ENCODE measurements at regions not wholly inside any gene's neighbourhood (a gene's known extent, or its start where the extent isn't known, plus 50 kb on each side); places are given as distances from the start of the nearest gene placed in this dataset.
"Not testable (repeated sequence)": the region's sequence is repeated elsewhere in the genome, so short reads cannot be mapped to it uniquely, and the experiment has no call there.

- no peaks in the 10 kb centered on the region for H3K27me3 Mint-ChIP-seq
- H3K4me3 Mint-ChIP-seq = no peak overlapping the region
- no peaks in the 10 kb centered on the region for H3K4me1 Mint-ChIP-seq (ENCODE audit: unreplicated experiment)
- DNase-seq (ENCODE audit: extremely low spot score, unreplicated experiment) = no peak
- H3K9me3 Mint-ChIP-seq = no peaks in the 10 kb centered on the region
- H3K27ac Mint-ChIP-seq = no peak overlapping the region
- TF ChIP-seq CTCF (conservative IDR thresholded peaks at IDR 0.05) = no peak
- no peaks in the 10 kb centered on the region for H3K36me3 Mint-ChIP-seq
These were observed 78.1 kb upstream of the EGFR start for GRCh38 chr7:54940748-54941147.

GRCh38 chr7:54944179-54944578, 74.6 kb upstream of the EGFR start:
- Mint-ChIP-seq H3K4me3 (no peak overlapping the region), H3K9me3 (no peaks in the 10 kb centered on the region), H3K27me3 (no peaks in the 10 kb centered on the region), H3K4me1 (ENCODE audit: unreplicated experiment) (peaks cover 3% of the 10 kb centered on the region), H3K36me3 (no peaks in the 10 kb centered on the region), H3K27ac (peak overlapping the region; percentile 7)
- no peak for DNase-seq (ENCODE audit: extremely low spot score, unreplicated experiment)
- TF ChIP-seq CTCF (conservative IDR thresholded peaks at IDR 0.05) = no peak

GRCh38 chr7:54946271-54946670, 72.5 kb upstream of the EGFR start:
- no peak for DNase-seq (ENCODE audit: extremely low spot score, unreplicated experiment)
- H3K4me1 Mint-ChIP-seq (ENCODE audit: unreplicated experiment) = peaks cover 3% of the 10 kb centered on the region
- H3K9me3 Mint-ChIP-seq = no peaks in the 10 kb centered on the region
- no peaks in the 10 kb centered on the region for H3K27me3 Mint-ChIP-seq
- no peak for TF ChIP-seq CTCF (conservative IDR thresholded peaks at IDR 0.05)
- H3K27ac Mint-ChIP-seq = peak overlapping the region; percentile 98
- H3K4me3 Mint-ChIP-seq = peak overlapping the region; percentile 75
- H3K36me3 Mint-ChIP-seq = no peaks in the 10 kb centered on the region

- TF ChIP-seq CTCF (conservative IDR thresholded peaks at IDR 0.05) = no peak
- Mint-ChIP-seq H3K9me3 (no peaks in the 10 kb centered on the region), H3K27ac (peak overlapping the region; percentile 98), H3K36me3 (no peaks in the 10 kb centered on the region), H3K4me3 (peak overlapping the region; percentile 75), H3K27me3 (no peaks in the 10 kb centered on the region), H3K4me1 (ENCODE audit: unreplicated experiment) (peaks cover 3% of the 10 kb centered on the region)
- DNase-seq (ENCODE audit: extremely low spot score, unreplicated experiment) = no peak
These were observed 72.1 kb upstream of the EGFR start for GRCh38 chr7:54946764-54947163.

- H3K4me3 Mint-ChIP-seq = no peak overlapping the region
- no peak for DNase-seq (ENCODE audit: extremely low spot score, unreplicated experiment)
- H3K27me3 Mint-ChIP-seq = no peaks in the 10 kb centered on the region
- H3K36me3 Mint-ChIP-seq = no peaks in the 10 kb centered on the region
- H3K4me1 Mint-ChIP-seq (ENCODE audit: unreplicated experiment) = peaks cover 3% of the 10 kb centered on the region
- H3K9me3 Mint-ChIP-seq = no peaks in the 10 kb centered on the region
- TF ChIP-seq CTCF (conservative IDR thresholded peaks at IDR 0.05) = no peak
- peak overlapping the region; percentile 98 for H3K27ac Mint-ChIP-seq
These were observed 71.6 kb upstream of the EGFR start for GRCh38 chr7:54947266-54947665.

GRCh38 chr7:54949514-54949913, 69.3 kb upstream of the EGFR start:
- not testable (repeated sequence) for H3K27me3 Mint-ChIP-seq; DNase-seq (ENCODE audit: extremely low spot score, unreplicated experiment); H3K4me3 Mint-ChIP-seq; H3K27ac Mint-ChIP-seq; H3K36me3 Mint-ChIP-seq; H3K9me3 Mint-ChIP-seq; H3K4me1 Mint-ChIP-seq (ENCODE audit: unreplicated experiment)
